ENCODE measurements at regions not wholly inside any gene's neighbourhood (a gene's known extent, or its start where the extent isn't known, plus 50 kb on each side); places are given as distances from the start of the nearest gene placed in this dataset.

GRCh38 chr20:22339091-22339881 lies 245.1 kb downstream of the FOXA2 start (continued):
- TF ChIP-seq ZFP91 (CRISPR knock-in tag; IDR thresholded peaks at IDR 0.05; ENCODE audit: borderline replicate concordance) (no peak), ZNF34 (CRISPR knock-in tag; IDR thresholded peaks at IDR 0.05; ENCODE audit: borderline replicate concordance) (no peak), SNAPC2 (CRISPR knock-in tag; IDR thresholded peaks at IDR 0.05) (0 out of 2 replicates have a peak, but pooled peaks have one; percentile 30), ZNF792 (CRISPR knock-in tag; IDR thresholded peaks at IDR 0.05) (no peak), ZFP36L2 (CRISPR knock-in tag; IDR thresholded peaks at IDR 0.05) (no peak), YY1 (IDR thresholded peaks at IDR 0.05; ENCODE audit: insufficient read depth, insufficient replicate concordance, low read depth, low read length) (no peak), POGK (CRISPR knock-in tag; conservative IDR thresholded peaks at IDR 0.05) (no peak), ZNF446 (CRISPR knock-in tag; IDR thresholded peaks at IDR 0.05) (no peak), HNRNPK (IDR thresholded peaks at IDR 0.05; ENCODE audit: low read depth, low read length, poor library complexity, severe bottlenecking) (no peak), ZNF614 (CRISPR knock-in tag; IDR thresholded peaks at IDR 0.05; ENCODE audit: borderline replicate concordance) (no peak), ZSCAN9 (CRISPR knock-in tag; IDR thresholded peaks at IDR 0.05; ENCODE audit: borderline replicate concordance) (peak; percentile 41; the same call in 1 of the 2 replicates), RAD21 (CRISPR knock-in tag; IDR thresholded peaks at IDR 0.05) (peak; percentile 95), PATZ1 (CRISPR knock-in tag; IDR thresholded peaks at IDR 0.05) (no peak), KDM6A (CRISPR knock-in tag; IDR thresholded peaks at IDR 0.05; ENCODE audit: low read depth) (no peak), FOXP4 (CRISPR knock-in tag; IDR thresholded peaks at IDR 0.05) (no peak), ZNF567 (CRISPR knock-in tag; IDR thresholded peaks at IDR 0.05; ENCODE audit: borderline replicate concordance) (no peak), ZNF512 (CRISPR knock-in tag; IDR thresholded peaks at IDR 0.05) (no peak), ZNF275 (CRISPR knock-in tag; IDR thresholded peaks at IDR 0.05; ENCODE audit: borderline replicate concordance) (no peak), PAF1 (CRISPR knock-in tag; IDR thresholded peaks at IDR 0.05) (no peak)

Data from HepG2 (cell line).